ENCODE measurements at regions not wholly inside any gene's neighbourhood (a gene's known extent, or its start where the extent isn't known, plus 50 kb on each side); places are given as distances from the start of the nearest gene placed in this dataset.

- no peak for TF ChIP-seq ZNF609 (CRISPR knock-in tag; IDR thresholded peaks at IDR 0.05; ENCODE audit: borderline replicate concordance)
- TF ChIP-seq IRF2 (CRISPR knock-in tag; IDR thresholded peaks at IDR 0.05), result 0 out of 2 replicates have a peak, but pooled peaks have one; percentile 29
- no peak for TF ChIP-seq DBP (CRISPR knock-in tag; IDR thresholded peaks at IDR 0.05; ENCODE audit: not compliant biosample characterization)
- no peak for TF ChIP-seq ARID3A (IDR thresholded peaks at IDR 0.05; ENCODE audit: low read depth, low read length)
- TF ChIP-seq NPAS2 (CRISPR knock-in tag; IDR thresholded peaks at IDR 0.05; ENCODE audit: borderline replicate concordance), result no peak
- peak; percentile 23; the same call in 1 of the 2 replicates for TF ChIP-seq THRA (CRISPR knock-in tag; IDR thresholded peaks at IDR 0.05; ENCODE audit: borderline replicate concordance)
- no peak for TF ChIP-seq ZNF501 (CRISPR knock-in tag; IDR thresholded peaks at IDR 0.05)
- TF ChIP-seq SRY (CRISPR knock-in tag; IDR thresholded peaks at IDR 0.05), result no peak
- no peak for TF ChIP-seq CBX2 (IDR thresholded peaks at IDR 0.05; ENCODE audit: low read depth, low read length)
- no peak for TF ChIP-seq CBX2 (CRISPR knock-in tag; IDR thresholded peaks at IDR 0.05; ENCODE audit: low read depth)
- no peak for TF ChIP-seq SMYD3 (CRISPR knock-in tag; IDR thresholded peaks at IDR 0.05)
- TF ChIP-seq ZNF20 (CRISPR knock-in tag; IDR thresholded peaks at IDR 0.05), result no peak
- TF ChIP-seq ZNF703 (CRISPR knock-in tag; IDR thresholded peaks at IDR 0.05; ENCODE audit: borderline replicate concordance), result no peak
- no peak for TF ChIP-seq PHF5A (CRISPR knock-in tag; IDR thresholded peaks at IDR 0.05; ENCODE audit: low read depth, unreplicated experiment)
- TF ChIP-seq ZBTB7B (CRISPR knock-in tag; IDR thresholded peaks at IDR 0.05), result no peak
- no peak for TF ChIP-seq CENPT (CRISPR knock-in tag; IDR thresholded peaks at IDR 0.05; ENCODE audit: low read depth)
- no peak for TF ChIP-seq E2F5 (CRISPR knock-in tag; conservative IDR thresholded peaks at IDR 0.05)
- no peak for TF ChIP-seq ZNF674 (CRISPR knock-in tag; IDR thresholded peaks at IDR 0.05; ENCODE audit: low read depth)
Measured at GRCh38 chr7:55641273-55641691, 69.0 kb upstream of the VOPP1 start (continued).
